ENCODE measurements at regions not wholly inside any gene's neighbourhood (a gene's known extent, or its start where the extent isn't known, plus 50 kb on each side); places are given as distances from the start of the nearest gene placed in this dataset.

DNA sequence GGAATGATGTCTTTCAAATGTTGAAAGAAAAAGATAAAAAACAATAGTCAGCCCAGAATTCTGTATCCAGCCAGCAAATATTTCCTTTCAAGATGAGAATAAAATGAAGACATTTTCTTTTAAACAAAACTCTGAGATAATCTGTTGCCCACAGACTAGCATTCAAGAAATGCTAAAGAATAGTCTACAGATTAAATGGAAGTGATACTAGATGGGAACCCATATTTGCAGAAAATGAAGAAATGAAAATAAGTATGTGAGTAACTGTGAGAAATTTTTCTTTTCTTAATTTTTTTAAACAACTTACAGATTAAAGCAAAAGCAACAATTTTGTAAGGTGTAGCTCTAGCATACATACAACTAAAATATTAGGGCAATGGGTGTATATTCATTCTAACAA is 469.8 kb downstream of the IGSF11 start:
- Mint-ChIP-seq H3K27me3 (peaks cover 0 to 11% (median 0%) of the 10 kb centered on the region in 5 donors), H3K9me3 (peaks cover 0 to 43% (median 12%) of the 10 kb centered on the region in 9 donors)

DNA sequence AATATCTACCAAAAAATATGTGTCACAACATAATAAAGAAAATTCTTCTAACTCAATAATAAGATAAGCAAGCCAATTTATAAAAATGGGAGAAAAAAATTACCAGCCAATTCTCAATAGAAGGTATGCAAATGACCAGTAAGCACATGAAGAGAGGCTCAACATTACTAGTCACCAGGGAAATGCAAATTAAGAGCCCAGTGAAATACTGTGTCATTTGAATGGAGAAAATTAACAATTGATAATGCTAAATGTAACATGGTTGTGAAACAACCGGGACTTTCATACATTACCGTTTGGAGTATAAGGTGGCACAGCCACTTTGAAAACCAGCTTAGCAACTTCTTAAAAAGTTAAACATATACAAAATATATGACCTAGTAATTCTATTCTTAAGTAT is 460.7 kb downstream of the IGSF11 start:
- H3K27ac Mint-ChIP-seq, result no peak overlapping the region
- H3K4me1 Mint-ChIP-seq, result no peaks in the 10 kb centered on the region
- H3K9me3 Mint-ChIP-seq, result peaks cover 0 to 23% (median 4%) of the 10 kb centered on the region in 9 donors
- H3K4me3 Mint-ChIP-seq, result no peak overlapping the region
- H3K36me3 Mint-ChIP-seq, result no peaks in the 10 kb centered on the region
- ATAC-seq (no peak), DNase-seq (no peak)
- POLR2A ChIA-PET, result no interaction called here
- peaks cover 0 to 6% (median 0%) of the 10 kb centered on the region in 5 donors for H3K27me3 Mint-ChIP-seq

More for the DNA sequence above, 469.8 kb downstream of the IGSF11 start:
- no peaks in the 10 kb centered on the region for H3K36me3 Mint-ChIP-seq
- H3K4me1 Mint-ChIP-seq, result no peaks in the 10 kb centered on the region
- no peak overlapping the region for H3K4me3 Mint-ChIP-seq
- no peak for DNase-seq
- POLR2A ChIA-PET, result no interaction called here
- ATAC-seq, result no peak
- no peak overlapping the region for H3K27ac Mint-ChIP-seq

DNA sequence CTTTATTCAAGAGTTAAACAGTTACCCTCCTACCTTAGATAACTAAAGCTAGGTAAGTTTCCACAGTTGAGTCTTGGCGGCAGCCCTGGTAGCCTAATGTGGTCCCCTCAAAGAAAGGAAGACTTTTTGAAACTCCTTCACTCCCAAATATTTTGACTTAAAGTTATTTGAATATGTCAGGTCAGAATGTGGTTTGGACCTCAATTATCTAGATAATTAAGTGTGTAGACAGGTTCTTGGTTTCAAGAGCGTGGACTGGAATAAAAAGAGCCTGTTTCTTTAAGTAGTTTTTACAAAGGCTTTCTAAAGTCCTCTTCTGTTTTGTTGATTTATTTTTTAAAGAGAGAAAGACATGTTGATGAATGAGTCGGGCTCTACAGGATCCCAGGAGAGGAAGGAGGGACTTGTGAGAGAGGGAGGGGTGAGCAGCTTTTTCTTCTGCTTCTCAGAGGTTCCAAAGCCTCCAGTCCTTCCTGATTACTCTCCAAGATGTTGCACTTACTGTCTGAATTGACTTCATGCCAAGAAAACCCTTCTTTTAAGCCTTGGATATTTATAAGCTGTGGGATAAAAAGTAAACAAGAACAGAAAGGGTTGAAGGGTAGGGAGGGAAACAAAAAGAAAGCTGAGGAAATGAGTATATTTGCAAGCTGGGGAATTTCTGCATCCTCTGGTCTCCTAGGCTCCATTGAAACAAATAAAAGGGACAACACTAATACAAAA is 457.4 kb downstream of the IGSF11 start:
- Mint-ChIP-seq H3K27ac (no peak overlapping the region), H3K27me3 (no peaks in the 10 kb centered on the region), H3K9me3 (peaks cover 0 to 12% (median 2%) of the 10 kb centered on the region in 9 donors), H3K4me1 (no peaks in the 10 kb centered on the region), H3K4me3 (no peak overlapping the region), H3K36me3 (no peaks in the 10 kb centered on the region)
- ATAC-seq (no peak), DNase-seq (no peak)
- POLR2A ChIA-PET, result no interaction called here

DNA sequence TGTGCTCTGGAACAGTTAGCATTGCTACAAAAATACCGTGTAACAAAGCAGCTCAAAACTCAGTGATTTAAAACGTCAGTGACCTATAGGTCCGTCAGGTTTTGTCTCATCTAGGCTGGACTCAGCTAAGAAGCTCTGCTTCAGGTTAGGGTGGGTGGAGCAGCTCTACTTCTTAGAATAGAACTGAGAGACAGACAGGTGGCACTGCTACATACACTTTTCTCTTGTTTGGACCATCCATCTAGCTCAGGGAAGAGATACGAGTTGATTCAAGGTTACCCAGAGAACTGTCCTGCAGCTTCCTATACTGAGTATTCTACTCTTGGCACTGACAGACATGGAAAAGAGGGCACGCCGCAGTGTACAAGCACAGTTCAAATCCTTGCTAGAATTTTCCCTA is 456.1 kb downstream of the IGSF11 start:
- peaks cover 0 to 12% (median 2%) of the 10 kb centered on the region in 9 donors for H3K9me3 Mint-ChIP-seq
- H3K27ac Mint-ChIP-seq, result no peak overlapping the region
- no peak overlapping the region for H3K4me3 Mint-ChIP-seq
- DNase-seq (no peak), ATAC-seq (no peak)
- H3K4me1 Mint-ChIP-seq, result no peaks in the 10 kb centered on the region
- POLR2A ChIA-PET, result no interaction called here
- no peaks in the 10 kb centered on the region for H3K36me3 Mint-ChIP-seq
- H3K27me3 Mint-ChIP-seq, result peaks cover 0 to 2% (median 0%) of the 10 kb centered on the region in 5 donors

DNA sequence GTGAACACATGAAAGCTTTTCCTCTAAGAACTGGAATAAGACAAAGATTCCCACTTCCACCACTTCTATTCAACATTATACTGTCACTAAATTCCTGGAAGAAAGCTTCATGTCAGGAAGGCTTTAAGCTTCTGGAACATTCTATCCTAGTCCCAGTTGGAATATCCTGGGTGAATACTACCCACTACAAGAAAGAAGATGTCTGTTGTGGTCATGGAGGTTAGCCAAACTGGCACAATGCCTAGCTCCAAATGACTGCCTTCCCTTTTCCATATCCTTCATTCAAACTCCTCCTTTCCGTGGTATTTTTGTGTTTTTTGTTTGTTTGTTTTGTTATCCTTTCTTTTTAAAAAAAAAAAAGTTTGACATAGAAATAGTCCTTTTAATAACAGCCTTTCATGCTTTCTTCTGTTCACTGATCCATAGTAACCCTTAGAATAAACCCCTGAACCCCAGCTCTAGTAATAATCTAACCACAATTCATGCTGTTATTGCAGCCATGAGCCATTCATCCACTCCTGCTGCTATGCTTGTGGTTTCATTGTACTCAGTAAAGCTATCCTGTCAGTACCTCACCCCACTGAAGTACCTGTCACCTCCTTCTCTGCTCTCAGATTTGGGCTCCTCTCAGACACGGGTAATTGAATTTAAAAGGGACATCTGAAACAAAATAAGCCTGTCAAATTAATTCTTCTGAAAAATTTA is 447.5 kb downstream of the IGSF11 start:
- Mint-ChIP-seq H3K9me3 (peaks cover 0 to 8% (median 2%) of the 10 kb centered on the region in 9 donors), H3K27me3 (peaks cover 0 to 2% (median 0%) of the 10 kb centered on the region in 5 donors), H3K4me3 (no peak overlapping the region), H3K4me1 (no peaks in the 10 kb centered on the region), H3K27ac (no peak overlapping the region), H3K36me3 (no peaks in the 10 kb centered on the region)
- POLR2A ChIA-PET, result no interaction called here
- DNase-seq (no peak), ATAC-seq (no peak)

DNA sequence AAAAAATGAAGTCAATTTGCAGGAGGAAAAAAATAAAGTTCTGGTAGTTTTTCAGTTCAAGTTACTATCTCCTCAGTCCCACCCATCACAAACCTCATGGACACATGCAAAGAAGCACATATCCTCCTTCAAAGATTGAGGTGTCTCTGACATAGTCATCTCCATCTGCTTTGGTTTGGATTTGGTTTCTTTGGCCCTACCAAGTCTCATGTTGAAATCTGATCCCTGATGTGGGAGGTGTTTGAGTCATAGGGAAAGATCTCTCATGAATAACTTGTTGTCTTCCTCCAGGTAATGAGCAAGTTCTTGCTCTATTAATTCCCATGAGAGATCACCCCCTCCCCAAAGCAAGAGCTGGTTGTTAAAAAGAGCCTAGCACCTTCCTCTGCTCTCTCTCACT is 446.8 kb downstream of the IGSF11 start:
- ATAC-seq, result no peak

DNA sequence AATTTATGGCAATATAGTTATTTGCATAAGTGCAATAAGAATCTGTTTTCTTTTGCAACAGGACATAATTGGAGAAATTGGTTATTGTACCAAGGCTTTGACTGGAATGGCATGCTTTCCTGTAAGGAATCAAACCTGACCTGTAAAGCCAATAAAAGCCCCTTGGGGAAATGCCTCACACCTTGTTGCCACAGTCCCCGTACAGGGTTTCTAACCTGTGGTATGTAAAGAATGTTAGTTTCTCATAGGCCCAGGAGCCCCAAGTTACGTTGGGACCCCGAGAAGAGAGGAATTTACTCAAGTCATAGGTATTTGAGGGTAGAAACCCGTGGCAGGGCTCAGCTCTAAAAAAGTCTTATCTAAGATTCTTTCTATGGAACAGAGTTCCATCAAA is 441.4 kb downstream of the IGSF11 start:
- Mint-ChIP-seq H3K9me3 (peaks cover 0 to 23% (median 9%) of the 10 kb centered on the region in 9 donors), H3K36me3 (peaks cover 0 to 5% (median 0%) of the 10 kb centered on the region in 3 donors), H3K4me1 (peaks cover 0 to 2% (median 0%) of the 10 kb centered on the region in 4 donors), H3K27ac (no peak overlapping the region), H3K27me3 (peaks cover 0 to 2% (median 0%) of the 10 kb centered on the region in 5 donors), H3K4me3 (no peak overlapping the region)
- DNase-seq, result no peak
- ATAC-seq, result no peak
- POLR2A ChIA-PET, result no interaction called here

More for the DNA sequence above, 446.8 kb downstream of the IGSF11 start:
- H3K4me1 Mint-ChIP-seq, result no peaks in the 10 kb centered on the region
- POLR2A ChIA-PET, result no interaction called here
- H3K9me3 Mint-ChIP-seq, result peaks cover 0 to 9% (median 4%) of the 10 kb centered on the region in 9 donors
- DNase-seq, result no peak
- H3K27ac Mint-ChIP-seq, result no peak overlapping the region
- H3K27me3 Mint-ChIP-seq, result peaks cover 0 to 2% (median 0%) of the 10 kb centered on the region in 5 donors
- H3K4me3 Mint-ChIP-seq, result no peak overlapping the region
- no peaks in the 10 kb centered on the region for H3K36me3 Mint-ChIP-seq

DNA sequence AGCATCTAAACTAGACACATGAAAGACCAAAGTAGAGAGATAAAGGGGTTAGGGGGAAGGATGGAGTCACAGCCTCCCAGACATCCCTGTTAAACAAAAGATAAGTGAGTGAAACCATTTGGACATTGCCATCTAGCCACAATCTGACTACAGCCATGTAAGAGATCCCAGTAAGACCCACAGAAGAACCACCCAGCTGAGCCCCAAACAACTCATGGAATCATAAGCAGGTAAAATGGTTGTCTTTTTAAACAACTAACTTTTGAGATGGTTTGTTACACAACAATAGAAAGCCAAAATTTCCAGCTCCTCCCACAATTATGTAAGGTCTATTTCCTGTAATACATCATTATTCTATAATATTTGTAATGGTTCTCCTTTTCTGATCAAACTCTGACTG is 437.5 kb downstream of the IGSF11 start:
- H3K4me1 Mint-ChIP-seq, result peaks cover 0 to 2% (median 0%) of the 10 kb centered on the region in 4 donors
- H3K36me3 Mint-ChIP-seq, result peaks cover 0 to 5% (median 0%) of the 10 kb centered on the region in 3 donors
- no peak for ATAC-seq
- H3K27me3 Mint-ChIP-seq, result no peaks in the 10 kb centered on the region
- POLR2A ChIA-PET, result no interaction called here
- H3K27ac Mint-ChIP-seq, result no peak overlapping the region
- no peak overlapping the region for H3K4me3 Mint-ChIP-seq
- peaks cover 0 to 23% (median 8%) of the 10 kb centered on the region in 9 donors for H3K9me3 Mint-ChIP-seq
- no peak for DNase-seq

DNA sequence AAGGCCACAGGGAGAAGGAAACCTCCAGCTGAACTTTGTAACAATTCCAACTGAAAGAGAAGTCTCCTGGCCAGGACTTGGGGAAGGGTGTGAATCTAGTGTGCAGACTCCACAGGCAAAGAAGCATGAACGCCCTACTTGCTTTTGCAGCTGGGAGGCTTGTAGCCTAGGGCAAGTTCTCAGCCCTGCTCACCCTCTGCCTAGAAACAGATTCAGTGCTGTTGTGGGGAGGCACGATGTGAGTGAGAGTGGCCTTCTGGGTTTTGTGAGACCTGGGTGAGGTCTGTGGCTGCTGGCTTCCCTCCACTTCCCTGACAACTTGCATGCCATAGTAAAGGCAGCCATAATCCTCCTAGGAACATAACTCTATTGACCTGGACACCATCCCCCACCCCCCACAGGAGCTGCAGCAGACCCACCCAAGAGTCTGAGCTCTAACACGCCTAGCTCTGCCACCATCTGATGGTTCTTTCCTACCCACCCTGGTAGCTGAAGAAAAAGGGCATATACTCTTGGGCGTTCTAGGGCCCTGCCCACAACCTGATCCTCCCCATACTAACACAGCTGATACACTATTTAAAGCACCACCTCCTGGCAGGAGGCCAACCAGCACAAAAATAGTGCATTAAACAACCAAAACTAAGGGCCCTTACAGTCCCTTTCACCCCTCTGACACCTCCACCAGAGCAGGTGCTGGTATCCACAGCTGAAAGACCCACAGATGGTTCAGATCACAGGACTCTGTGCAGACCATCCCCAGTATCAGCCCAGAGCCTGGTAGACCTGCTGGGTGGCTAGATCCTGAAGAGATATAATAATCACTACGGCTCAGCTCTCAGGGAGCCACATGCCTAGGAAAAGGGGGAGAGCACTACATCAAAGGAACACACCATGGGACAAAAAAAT is 426.5 kb downstream of the IGSF11 start:
- Mint-ChIP-seq H3K9me3 (peaks cover 3 to 42% (median 18%) of the 10 kb centered on the region in 9 donors), H3K27me3 (peaks cover 0 to 12% (median 0%) of the 10 kb centered on the region in 5 donors), H3K4me1 (peaks cover 0 to 2% (median 0%) of the 10 kb centered on the region in 4 donors), H3K4me3 (no peak overlapping the region), H3K36me3 (peaks cover 0 to 5% (median 0%) of the 10 kb centered on the region in 3 donors), H3K27ac (no peak overlapping the region)
- ATAC-seq, result no peak
- DNase-seq, result no peak
- POLR2A ChIA-PET, result no interaction called here

DNA sequence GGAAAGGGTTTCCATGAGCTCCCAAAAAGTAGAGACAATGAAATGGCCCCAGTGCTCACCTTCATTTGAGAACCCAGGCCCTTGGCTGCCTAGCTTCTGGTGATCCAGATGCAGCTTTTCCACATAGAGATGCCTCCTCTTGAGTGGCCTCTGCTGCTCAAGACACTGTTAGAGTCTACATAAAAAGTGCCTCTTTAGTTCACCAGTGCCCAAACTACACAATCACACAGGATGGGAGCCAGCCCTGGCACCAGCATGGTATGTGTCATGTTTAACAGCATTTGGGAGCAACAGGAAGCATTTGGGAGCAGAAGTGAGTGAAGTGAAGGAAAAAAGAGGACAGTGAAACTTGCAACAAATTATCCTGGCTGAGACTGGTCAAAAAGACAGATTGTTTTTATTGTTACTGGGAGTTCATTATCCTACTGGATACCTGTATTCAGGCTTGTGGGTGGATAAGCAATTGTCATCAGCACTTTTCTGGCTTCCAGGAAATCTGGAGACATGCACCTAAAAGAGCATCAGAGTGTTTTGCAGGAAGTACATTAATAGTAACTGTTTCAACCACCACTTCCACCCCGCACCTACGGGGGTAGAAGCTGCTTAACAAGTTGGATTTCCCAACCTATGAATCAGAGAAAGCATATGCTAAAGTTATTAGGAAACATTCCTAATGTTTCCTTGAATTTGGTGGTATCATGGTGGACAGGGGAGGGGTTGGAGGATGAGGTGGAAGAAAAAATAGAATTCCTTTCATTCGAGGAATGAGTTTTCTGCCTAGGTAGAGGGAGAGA is 416.2 kb downstream of the IGSF11 start:
- DNase-seq (no peak), ATAC-seq (no peak)
- POLR2A ChIA-PET, result no interaction called here
- Mint-ChIP-seq H3K27me3 (peaks cover 0 to 2% (median 0%) of the 10 kb centered on the region in 5 donors), H3K27ac (no peak overlapping the region), H3K4me3 (no peak overlapping the region), H3K4me1 (no peaks in the 10 kb centered on the region), H3K9me3 (peaks cover 0 to 3% (median 0%) of the 10 kb centered on the region in 9 donors), H3K36me3 (no peaks in the 10 kb centered on the region)

DNA sequence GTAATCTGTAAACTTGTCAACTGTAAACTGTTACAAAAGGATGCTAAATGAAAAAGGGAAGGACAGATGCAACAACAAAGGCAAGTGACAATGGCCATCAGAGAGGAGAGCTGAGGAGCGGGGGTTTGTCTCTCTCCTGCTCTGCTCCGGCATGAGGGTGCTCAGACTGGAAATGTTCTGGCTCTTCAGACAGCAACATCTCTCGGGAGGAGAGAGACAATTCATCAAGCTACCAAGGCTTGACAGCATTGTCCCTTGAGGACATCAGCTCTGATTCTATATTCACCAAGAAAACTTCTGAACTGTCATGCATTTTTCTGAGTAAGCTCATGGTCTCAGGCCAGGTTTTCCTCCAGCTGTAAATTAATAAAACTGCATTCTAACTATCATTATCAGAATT is 408.2 kb downstream of the IGSF11 start:
- POLR2A ChIA-PET, result no interaction called here
- Mint-ChIP-seq H3K9me3 (peaks cover 0 to 8% (median 0%) of the 10 kb centered on the region in 9 donors), H3K27me3 (peaks cover 0 to 6% (median 1%) of the 10 kb centered on the region in 5 donors), H3K4me3 (no peak overlapping the region), H3K27ac (no peak overlapping the region), H3K36me3 (no peaks in the 10 kb centered on the region), H3K4me1 (no peaks in the 10 kb centered on the region)
- DNase-seq (no peak), ATAC-seq (no peak)

DNA sequence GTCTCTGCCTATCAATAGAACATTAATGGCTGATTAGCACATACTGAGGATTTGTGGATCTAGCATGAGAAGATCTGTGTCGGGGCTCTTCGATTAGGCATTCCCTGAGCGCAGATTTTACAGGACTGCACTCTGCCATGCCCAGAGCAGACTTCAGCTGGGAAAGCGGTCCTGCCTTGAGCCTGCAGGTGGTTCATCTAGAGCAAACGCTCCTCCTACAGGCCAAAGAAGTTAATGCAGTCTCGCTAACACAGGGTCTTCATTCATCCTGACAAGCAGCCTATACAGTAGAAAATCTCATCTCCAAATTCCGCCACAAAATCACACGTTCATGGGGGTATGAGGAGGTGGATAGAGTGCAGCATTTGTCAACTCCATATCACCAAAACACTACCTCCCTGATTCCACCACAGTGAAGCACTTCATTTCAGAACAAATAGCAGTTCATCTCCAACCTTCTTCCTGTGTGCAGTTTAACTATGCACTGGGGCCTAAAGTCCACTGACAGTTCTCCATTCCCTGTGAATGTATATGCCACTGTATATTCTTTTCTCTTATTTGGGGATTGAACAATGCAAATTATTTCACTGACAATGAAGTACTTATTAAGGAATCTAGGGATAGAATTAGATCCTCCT is 405.8 kb downstream of the IGSF11 start:
- H3K9me3 Mint-ChIP-seq, result peaks cover 0 to 8% (median 0%) of the 10 kb centered on the region in 9 donors
- POLR2A ChIA-PET, result no interaction called here
- no peak for DNase-seq
- no peak for ATAC-seq
- H3K27ac Mint-ChIP-seq, result no peak overlapping the region
- peaks cover 0 to 6% (median 1%) of the 10 kb centered on the region in 5 donors for H3K27me3 Mint-ChIP-seq
- H3K4me1 Mint-ChIP-seq, result no peaks in the 10 kb centered on the region
- H3K4me3 Mint-ChIP-seq, result no peak overlapping the region
- no peaks in the 10 kb centered on the region for H3K36me3 Mint-ChIP-seq
